ENCODE measurements at regions not wholly inside any gene's neighbourhood (a gene's known extent, or its start where the extent isn't known, plus 50 kb on each side); places are given as distances from the start of the nearest gene placed in this dataset.
"Not testable (repeated sequence)": the region's sequence is repeated elsewhere in the genome, so short reads cannot be mapped to it uniquely, and the experiment has no call there.

DNA sequence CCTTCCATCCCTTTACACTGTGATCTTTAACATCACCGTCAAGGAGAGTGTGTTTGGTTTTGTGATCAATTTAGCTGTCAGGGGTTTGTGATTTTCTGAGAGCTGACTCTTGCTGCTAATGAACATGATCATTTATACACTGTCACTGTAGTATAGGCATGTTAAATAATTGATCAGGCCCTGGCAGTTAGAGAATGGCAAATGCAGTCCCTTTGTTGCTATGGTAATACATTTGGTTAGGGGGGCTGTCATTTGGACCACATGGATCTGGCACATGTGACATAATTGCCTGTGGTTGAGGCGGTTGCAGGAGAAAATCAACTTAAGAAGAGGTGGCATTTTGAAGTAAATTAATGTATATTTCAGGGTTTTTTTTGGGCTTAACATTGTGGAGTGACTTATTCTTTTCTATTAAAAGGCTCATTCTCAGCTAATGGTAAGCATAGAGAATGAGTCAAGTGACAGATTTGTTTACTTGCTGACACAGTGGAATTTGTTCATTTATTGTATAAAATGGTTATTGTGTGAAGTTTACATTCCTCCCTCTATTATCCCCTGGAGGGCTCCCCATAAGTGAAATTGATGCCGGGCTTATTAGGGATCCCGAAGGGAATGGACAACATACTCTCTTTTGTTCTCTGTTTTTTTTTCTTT is 114.0 kb downstream of the FHIP1A start:
- H3K27me3 Mint-ChIP-seq: peaks cover 1% of the 10 kb centered on the region
- ATAC-seq (no peak), DNase-seq (no peak)
- TF ChIP-seq, protein P1, sequence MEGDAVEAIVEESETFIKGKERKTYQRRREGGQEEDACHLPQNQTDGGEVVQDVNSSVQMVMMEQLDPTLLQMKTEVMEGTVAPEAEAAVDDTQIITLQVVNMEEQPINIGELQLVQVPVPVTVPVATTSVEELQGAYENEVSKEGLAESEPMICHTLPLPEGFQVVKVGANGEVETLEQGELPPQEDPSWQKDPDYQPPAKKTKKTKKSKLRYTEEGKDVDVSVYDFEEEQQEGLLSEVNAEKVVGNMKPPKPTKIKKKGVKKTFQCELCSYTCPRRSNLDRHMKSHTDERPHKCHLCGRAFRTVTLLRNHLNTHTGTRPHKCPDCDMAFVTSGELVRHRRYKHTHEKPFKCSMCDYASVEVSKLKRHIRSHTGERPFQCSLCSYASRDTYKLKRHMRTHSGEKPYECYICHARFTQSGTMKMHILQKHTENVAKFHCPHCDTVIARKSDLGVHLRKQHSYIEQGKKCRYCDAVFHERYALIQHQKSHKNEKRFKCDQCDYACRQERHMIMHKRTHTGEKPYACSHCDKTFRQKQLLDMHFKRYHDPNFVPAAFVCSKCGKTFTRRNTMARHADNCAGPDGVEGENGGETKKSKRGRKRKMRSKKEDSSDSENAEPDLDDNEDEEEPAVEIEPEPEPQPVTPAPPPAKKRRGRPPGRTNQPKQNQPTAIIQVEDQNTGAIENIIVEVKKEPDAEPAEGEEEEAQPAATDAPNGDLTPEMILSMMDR (IDR thresholded peaks at IDR 0.05): no peak
- no peaks in the 10 kb centered on the region for H3K9me3 Mint-ChIP-seq
- H3K36me3 Mint-ChIP-seq (ENCODE audit: low read depth): no peaks in the 10 kb centered on the region
- intact Hi-C loops (cut with micrococcal nuclease): no loop called here
- POLR2A ChIA-PET: no interaction called here
- no peak overlapping the region for H3K27ac Mint-ChIP-seq
- H3K4me3 Mint-ChIP-seq: no peak overlapping the region
- H3K4me1 Mint-ChIP-seq (ENCODE audit: low read depth): peaks cover 2% of the 10 kb centered on the region
- CTCF ChIA-PET: no interaction called here

DNA sequence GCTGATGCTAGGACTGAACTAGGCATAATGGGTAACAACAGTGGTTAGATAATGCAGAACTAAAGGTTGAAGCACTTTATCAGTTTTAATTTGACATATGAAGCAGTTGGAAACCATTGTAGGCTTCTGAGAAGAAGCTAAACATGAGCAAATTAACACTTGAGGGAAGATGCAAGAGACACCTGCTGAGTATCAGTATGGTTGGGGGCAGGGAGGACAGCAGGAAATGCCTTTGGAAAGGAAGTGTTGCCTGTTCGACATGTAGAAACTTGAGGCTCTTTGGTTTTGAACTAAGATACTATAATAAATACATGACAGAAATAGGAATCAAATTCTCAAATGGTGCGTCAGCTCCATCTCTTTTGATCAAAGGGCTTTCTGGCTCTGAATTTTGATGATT is 115.6 kb downstream of the FHIP1A start:
- CTCF ChIA-PET: no interaction called here
- ATAC-seq (no peak), DNase-seq (no peak)
- Mint-ChIP-seq H3K9me3 (no peaks in the 10 kb centered on the region), H3K36me3 (ENCODE audit: low read depth) (no peaks in the 10 kb centered on the region), H3K27me3 (peaks cover 1% of the 10 kb centered on the region), H3K27ac (no peak overlapping the region), H3K4me3 (no peak overlapping the region), H3K4me1 (ENCODE audit: low read depth) (peaks cover 2% of the 10 kb centered on the region)
- POLR2A ChIA-PET: no interaction called here
- TF ChIP-seq, protein P1 (IDR thresholded peaks at IDR 0.05): no peak
- intact Hi-C loops (cut with micrococcal nuclease): no loop called here

DNA sequence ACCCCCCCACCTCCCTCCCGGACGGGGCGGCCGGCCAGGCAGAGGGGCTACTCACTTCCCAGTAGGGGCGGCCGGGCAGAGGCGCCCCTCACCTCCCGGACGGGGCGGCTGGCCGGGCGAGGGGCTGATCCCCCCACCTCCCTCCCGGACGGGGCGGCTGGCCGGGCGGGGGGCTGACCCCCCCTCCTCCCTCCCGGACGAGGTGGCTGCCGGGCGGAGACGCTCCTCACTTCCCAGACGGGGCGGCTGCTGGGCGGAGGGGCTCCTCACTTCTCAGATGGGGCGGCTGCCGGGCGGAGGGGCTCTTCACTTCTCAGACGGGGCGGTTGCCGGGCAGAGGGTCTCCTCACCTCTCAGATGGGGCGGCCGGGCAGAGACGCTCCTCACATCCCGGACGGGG is 117.5 kb downstream of the FHIP1A start:
- H3K4me1 Mint-ChIP-seq (ENCODE audit: low read depth); ATAC-seq; intact Hi-C loops (cut with micrococcal nuclease); H3K27me3 Mint-ChIP-seq; H3K27ac Mint-ChIP-seq; POLR2A ChIA-PET; H3K36me3 Mint-ChIP-seq (ENCODE audit: low read depth); H3K4me3 Mint-ChIP-seq; DNase-seq; H3K9me3 Mint-ChIP-seq; CTCF ChIA-PET: not testable (repeated sequence)

DNA sequence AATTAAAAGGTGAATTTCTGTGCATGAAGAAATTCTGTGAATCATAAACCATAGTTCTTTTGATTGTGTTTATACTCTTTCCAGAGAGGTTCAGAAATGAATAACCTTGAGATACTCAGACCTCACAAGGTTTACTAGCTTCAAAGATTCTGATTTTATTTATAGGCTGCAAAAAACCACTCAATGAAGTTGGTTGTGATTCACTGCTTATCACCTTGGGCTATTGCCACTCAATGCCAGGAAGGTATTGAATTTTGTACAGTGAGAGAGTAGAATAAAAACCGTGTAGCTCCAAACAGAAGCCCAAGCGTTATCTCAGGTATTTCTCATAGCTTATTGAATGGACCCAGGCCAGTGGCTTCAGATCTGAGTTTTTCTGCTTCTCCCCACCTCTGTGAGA is 118.7 kb downstream of the FHIP1A start:
- CTCF ChIA-PET: no interaction called here
- Mint-ChIP-seq H3K27ac (no peak overlapping the region), H3K27me3 (peaks cover 1% of the 10 kb centered on the region), H3K36me3 (ENCODE audit: low read depth) (no peaks in the 10 kb centered on the region), H3K4me3 (no peak overlapping the region), H3K4me1 (ENCODE audit: low read depth) (peaks cover 2% of the 10 kb centered on the region), H3K9me3 (no peaks in the 10 kb centered on the region)
- no peak for ATAC-seq
- POLR2A ChIA-PET: no interaction called here
- intact Hi-C loops (cut with micrococcal nuclease): no loop called here
- TF ChIP-seq, protein P1 (IDR thresholded peaks at IDR 0.05): no peak
- no peak for DNase-seq

DNA sequence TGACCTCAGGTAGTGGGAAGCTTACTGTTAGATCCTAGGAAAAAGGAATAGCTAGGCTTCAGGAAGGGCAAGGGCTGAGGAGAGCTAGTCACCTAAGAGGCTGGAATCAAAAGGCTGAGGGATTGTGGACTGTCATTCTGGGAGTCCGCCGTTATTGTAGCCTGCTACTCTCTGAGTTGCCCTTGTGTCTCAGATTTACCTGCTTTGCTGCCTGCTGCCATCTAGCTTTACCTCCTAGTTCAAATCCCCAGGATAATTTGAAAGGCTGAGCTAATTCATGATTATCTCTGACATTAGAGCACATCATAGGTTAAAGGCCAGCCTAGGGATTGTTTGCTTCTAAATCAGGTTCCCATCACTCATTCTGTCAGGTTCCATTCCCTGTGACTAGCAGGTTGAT is 120.2 kb downstream of the FHIP1A start:
- DNase-seq (no peak), ATAC-seq (no peak)
- ChIA-PET POLR2A (no interaction called here), CTCF (no interaction called here)
- Mint-ChIP-seq H3K36me3 (ENCODE audit: low read depth) (no peaks in the 10 kb centered on the region), H3K9me3 (no peaks in the 10 kb centered on the region), H3K4me3 (no peak overlapping the region), H3K27me3 (peaks cover 1% of the 10 kb centered on the region), H3K27ac (no peak overlapping the region), H3K4me1 (ENCODE audit: low read depth) (peaks cover 2% of the 10 kb centered on the region)
- TF ChIP-seq, protein P1 (IDR thresholded peaks at IDR 0.05): no peak
- intact Hi-C loops (cut with micrococcal nuclease): no loop called here

DNA sequence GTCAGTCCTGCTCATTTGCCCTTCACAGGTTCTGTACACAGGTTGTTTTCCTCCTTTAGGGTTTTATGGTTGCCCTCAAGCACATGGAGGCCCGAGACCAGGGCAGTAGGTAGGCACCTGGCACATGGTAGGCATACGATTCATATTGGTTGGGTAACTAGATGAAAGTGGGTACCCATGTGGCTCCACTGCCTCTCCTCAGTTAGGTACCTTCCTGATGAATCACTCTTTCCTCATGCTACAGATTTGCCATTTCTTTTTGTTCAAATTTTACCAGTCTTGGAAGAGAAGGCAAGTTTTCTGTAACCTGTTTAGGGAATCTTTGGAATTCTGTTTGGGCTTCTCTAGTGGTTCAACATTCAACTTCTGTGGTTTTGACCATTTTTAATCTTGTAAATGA is 121.3 kb downstream of the FHIP1A start:
- intact Hi-C loops (cut with micrococcal nuclease): no loop called here
- CTCF ChIA-PET: no interaction called here

More for the DNA sequence above, 121.3 kb downstream of the FHIP1A start:
- no peak for DNase-seq
- H3K4me3 Mint-ChIP-seq: no peak overlapping the region
- no peaks in the 10 kb centered on the region for H3K4me1 Mint-ChIP-seq (ENCODE audit: low read depth)
- TF ChIP-seq, protein P1 (IDR thresholded peaks at IDR 0.05): no peak
- no peaks in the 10 kb centered on the region for H3K9me3 Mint-ChIP-seq
- H3K27me3 Mint-ChIP-seq: no peaks in the 10 kb centered on the region
- no peaks in the 10 kb centered on the region for H3K36me3 Mint-ChIP-seq (ENCODE audit: low read depth)
- no peak for ATAC-seq
- POLR2A ChIA-PET: no interaction called here
- H3K27ac Mint-ChIP-seq: no peak overlapping the region
